ENCODE measurements at regions not wholly inside any gene's neighbourhood (a gene's known extent, or its start where the extent isn't known, plus 50 kb on each side); places are given as distances from the start of the nearest gene placed in this dataset.

DNA sequence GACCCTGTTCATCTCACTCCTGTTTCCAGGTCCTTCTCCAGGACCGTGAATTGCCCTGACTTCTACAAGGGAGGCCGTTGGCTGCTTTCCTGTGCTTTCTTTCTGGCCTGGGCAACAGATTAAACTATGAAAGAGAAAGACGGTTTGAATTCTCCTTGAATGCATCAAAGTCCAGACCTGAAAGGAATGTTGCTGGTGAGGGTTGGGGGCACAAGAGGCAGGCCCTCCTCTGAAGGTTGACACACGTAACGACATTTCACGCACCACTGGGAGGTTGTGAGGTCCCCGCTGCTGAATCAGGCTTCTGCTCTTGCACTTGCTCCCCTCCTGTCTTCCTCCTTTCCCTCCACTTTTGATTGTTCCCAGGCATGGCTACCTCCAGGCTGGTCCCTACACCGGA lies 141.9 kb downstream of the CYRIA start:
- no peaks in the 10 kb centered on the region for H3K27me3 ChIP-seq
- H3K27ac ChIP-seq, result no peak overlapping the region
- no peak for DNase-seq
- H3K4me3 ChIP-seq, result no peak overlapping the region
- TF ChIP-seq POLR2A (IDR thresholded peaks at IDR 0.05), result no peak
- TF ChIP-seq, protein P1, sequence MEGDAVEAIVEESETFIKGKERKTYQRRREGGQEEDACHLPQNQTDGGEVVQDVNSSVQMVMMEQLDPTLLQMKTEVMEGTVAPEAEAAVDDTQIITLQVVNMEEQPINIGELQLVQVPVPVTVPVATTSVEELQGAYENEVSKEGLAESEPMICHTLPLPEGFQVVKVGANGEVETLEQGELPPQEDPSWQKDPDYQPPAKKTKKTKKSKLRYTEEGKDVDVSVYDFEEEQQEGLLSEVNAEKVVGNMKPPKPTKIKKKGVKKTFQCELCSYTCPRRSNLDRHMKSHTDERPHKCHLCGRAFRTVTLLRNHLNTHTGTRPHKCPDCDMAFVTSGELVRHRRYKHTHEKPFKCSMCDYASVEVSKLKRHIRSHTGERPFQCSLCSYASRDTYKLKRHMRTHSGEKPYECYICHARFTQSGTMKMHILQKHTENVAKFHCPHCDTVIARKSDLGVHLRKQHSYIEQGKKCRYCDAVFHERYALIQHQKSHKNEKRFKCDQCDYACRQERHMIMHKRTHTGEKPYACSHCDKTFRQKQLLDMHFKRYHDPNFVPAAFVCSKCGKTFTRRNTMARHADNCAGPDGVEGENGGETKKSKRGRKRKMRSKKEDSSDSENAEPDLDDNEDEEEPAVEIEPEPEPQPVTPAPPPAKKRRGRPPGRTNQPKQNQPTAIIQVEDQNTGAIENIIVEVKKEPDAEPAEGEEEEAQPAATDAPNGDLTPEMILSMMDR (IDR thresholded peaks at IDR 0.05), result no peak
- 85 to 88% methylated on average over 8 of the region's 8 CpGs for WGBS, 2 donors
- intact Hi-C loops (cut with DNase I; ENCODE audit: low total_unique reads), result no loop called here
- H3K9me3 ChIP-seq, result no peaks in the 10 kb centered on the region
- no peaks in the 10 kb centered on the region for H3K36me3 ChIP-seq (ENCODE audit: low read depth, missing control alignments)
- H3K4me1 ChIP-seq, result no peaks in the 10 kb centered on the region

DNA sequence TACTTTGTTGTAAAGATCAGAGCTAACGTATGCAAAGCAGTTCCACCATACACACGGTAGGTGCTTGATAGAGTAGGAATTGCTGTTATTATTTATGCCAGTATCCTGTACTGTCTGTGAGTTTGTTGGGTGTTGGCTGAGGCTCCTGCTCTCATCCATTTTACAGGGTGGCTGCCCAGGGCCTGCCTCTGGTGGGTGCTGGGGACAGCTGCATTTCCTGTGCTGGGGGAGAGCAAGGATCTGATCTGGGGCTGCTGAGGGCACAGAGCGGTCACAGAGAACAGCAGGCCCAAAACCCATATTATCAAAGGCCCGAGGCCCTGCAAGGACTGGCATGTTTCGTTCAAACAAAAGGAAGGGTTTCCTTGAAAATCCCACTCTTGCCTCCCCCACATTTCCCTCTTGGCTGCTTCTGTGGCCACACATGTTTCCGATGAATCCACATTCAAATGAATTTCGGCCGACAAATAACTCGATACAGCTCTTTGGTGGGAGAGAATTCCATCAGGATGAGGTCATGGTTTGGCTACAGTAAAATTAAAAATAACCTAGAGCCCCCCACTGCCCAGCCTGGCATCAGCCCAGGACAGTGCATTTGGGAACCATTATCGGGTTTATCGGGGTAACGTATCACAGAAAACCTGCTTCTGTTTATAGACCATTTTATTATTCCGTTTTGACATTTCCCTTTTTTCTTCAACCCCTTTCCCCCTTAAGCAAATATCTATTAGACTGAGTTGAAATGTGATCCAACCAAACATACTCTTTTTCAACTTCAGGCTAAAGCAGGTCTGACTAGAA lies 143.4 kb downstream of the CYRIA start:
- no peaks in the 10 kb centered on the region for H3K4me1 ChIP-seq
- H3K4me3 ChIP-seq, result no peak overlapping the region
- H3K9me3 ChIP-seq, result no peaks in the 10 kb centered on the region
- intact Hi-C loops (cut with DNase I; ENCODE audit: low total_unique reads), result no loop called here
- H3K36me3 ChIP-seq (ENCODE audit: low read depth, missing control alignments), result no peaks in the 10 kb centered on the region
- 52 to 61% methylated on average over 13 of the region's 13 CpGs for whole genome bisulfite sequencing, 2 donors
- H3K27ac ChIP-seq, result no peak overlapping the region
- H3K27me3 ChIP-seq, result no peaks in the 10 kb centered on the region
- TF ChIP-seq, protein P1 (IDR thresholded peaks at IDR 0.05), result no peak
- TF ChIP-seq POLR2A (IDR thresholded peaks at IDR 0.05), result no peak
- DNase-seq, result no peak

DNA sequence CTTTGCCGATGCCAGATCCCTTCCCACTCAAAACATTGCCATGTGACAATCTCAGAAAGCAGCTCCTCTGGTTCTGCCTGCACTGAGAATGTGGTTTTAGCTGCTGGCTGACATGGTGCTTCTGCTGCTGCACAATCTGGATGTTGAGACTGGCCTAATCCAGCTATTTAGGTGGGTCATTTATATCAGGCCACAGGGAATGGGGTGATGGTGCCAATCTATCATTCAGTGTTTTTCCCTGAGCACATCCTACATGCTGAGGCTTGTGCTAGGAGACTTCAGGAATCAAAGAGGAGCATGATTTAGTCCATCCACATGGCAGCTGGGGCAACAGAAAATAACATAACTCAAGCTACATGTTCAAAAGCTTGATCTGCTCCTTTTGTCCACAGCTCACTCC lies 144.7 kb downstream of the CYRIA start:
- H3K9me3 ChIP-seq, result no peaks in the 10 kb centered on the region
- no peaks in the 10 kb centered on the region for H3K36me3 ChIP-seq (ENCODE audit: low read depth, missing control alignments)
- WGBS, 2 donors, result 0% methylated on average over 1 of the region's 1 CpG
- H3K4me1 ChIP-seq, result no peaks in the 10 kb centered on the region
- TF ChIP-seq POLR2A (IDR thresholded peaks at IDR 0.05), result no peak
- TF ChIP-seq, protein P1 (IDR thresholded peaks at IDR 0.05), result no peak
- H3K4me3 ChIP-seq, result no peak overlapping the region
- intact Hi-C loops (cut with DNase I; ENCODE audit: low total_unique reads), result no loop called here
- no peak for DNase-seq
- no peaks in the 10 kb centered on the region for H3K27me3 ChIP-seq
- H3K27ac ChIP-seq, result no peak overlapping the region

DNA sequence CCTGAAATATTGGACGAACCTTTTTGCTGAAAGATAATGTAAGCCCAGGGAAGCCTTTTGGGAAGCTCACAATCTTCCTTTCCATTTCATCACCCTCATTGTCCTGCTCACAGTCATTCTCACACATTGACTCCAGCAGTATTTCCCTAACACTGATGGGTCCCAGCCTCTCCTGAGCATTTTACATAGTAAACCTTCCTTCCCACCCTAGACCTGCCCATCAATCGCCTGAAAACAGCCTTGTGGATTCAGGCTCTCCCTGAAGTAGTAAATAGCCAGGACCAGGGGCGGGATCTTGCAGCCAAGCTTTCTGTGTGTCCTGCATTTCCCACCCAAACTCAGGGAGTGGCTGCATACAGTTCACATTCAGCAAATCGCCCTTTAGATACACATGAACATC lies 149.9 kb downstream of the CYRIA start:
- Histone ChIP-seq H3K4me3 (no peak overlapping the region), H3K27me3 (no peaks in the 10 kb centered on the region), H3K4me1 (no peaks in the 10 kb centered on the region), H3K36me3 (ENCODE audit: low read depth, missing control alignments) (no peaks in the 10 kb centered on the region), H3K9me3 (no peaks in the 10 kb centered on the region), H3K27ac (no peak overlapping the region)
- TF ChIP-seq, protein P1 (IDR thresholded peaks at IDR 0.05), result no peak
- TF ChIP-seq POLR2A (IDR thresholded peaks at IDR 0.05), result no peak
- intact Hi-C loops (cut with DNase I; ENCODE audit: low total_unique reads), result no loop called here
- 65 to 92% methylated on average over 4 of the region's 4 CpGs for WGBS, 2 donors
- DNase-seq, result no peak

DNA sequence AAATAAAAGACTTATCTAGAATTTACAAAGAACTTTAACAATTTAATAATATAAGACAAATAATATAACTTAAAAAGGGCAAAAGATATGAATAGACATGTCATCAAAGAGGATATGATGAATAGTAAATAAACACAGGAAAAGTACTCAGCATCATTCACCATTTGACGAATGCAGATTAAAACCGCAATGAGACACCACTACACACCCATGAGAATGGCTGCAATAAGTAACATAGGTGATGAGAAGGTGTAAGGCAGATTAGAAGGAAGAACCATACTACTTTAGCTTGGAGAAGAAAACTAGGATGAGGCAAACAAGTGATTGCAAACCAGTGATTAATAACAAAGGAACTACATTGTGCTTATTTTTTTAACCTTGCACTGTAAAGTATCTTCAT lies 152.0 kb downstream of the CYRIA start:
- intact Hi-C loops (cut with DNase I; ENCODE audit: low total_unique reads), result no loop called here
- TF ChIP-seq POLR2A (IDR thresholded peaks at IDR 0.05), result no peak
- TF ChIP-seq, protein P1 (IDR thresholded peaks at IDR 0.05), result no peak
- Histone ChIP-seq H3K4me1 (no peaks in the 10 kb centered on the region), H3K4me3 (no peak overlapping the region), H3K9me3 (no peaks in the 10 kb centered on the region), H3K27me3 (no peaks in the 10 kb centered on the region), H3K27ac (no peak overlapping the region), H3K36me3 (ENCODE audit: low read depth, missing control alignments) (no peaks in the 10 kb centered on the region)
- 78 to 90% methylated on average over 2 of the region's 2 CpGs for WGBS, 2 donors
- DNase-seq, result no peak
